ENCODE measurements at regions not wholly inside any gene's neighbourhood (a gene's known extent, or its start where the extent isn't known, plus 50 kb on each side); places are given as distances from the start of the nearest gene placed in this dataset.

- no peak for ATAC-seq
These were observed 1306.9 kb upstream of the SORCS1 start for GRCh38 chr10:108471420-108471819.

GRCh38 chr10:108469940-108470339 lies 1305.4 kb upstream of the SORCS1 start:
- ATAC-seq, result no peak

- ATAC-seq, result peak; percentile 8
These were observed 1301.5 kb upstream of the SORCS1 start for GRCh38 chr10:108465871-108466641.

- ATAC-seq, result no peak
These were observed 1297.5 kb upstream of the SORCS1 start for GRCh38 chr10:108462005-108462404.

GRCh38 chr10:108454793-108455192 lies 1290.3 kb upstream of the SORCS1 start:
- ATAC-seq, result no peak

GRCh38 chr10:108454224-108454623 lies 1289.7 kb upstream of the SORCS1 start:
- no peak for ATAC-seq

- no peak for ATAC-seq
These were observed 1288.7 kb upstream of the SORCS1 start for GRCh38 chr10:108453166-108453565.

- ATAC-seq, result no peak
These were observed 1288.0 kb upstream of the SORCS1 start for GRCh38 chr10:108452533-108452932.

- ATAC-seq, result no peak
These were observed 1285.8 kb upstream of the SORCS1 start for GRCh38 chr10:108450280-108450679.

- ATAC-seq, result no peak
These were observed 1281.2 kb upstream of the SORCS1 start for GRCh38 chr10:108445746-108446145.

- ATAC-seq, result no peak
These were observed 1279.1 kb upstream of the SORCS1 start for GRCh38 chr10:108443636-108444035.

- ATAC-seq, result no peak
These were observed 1274.9 kb upstream of the SORCS1 start for GRCh38 chr10:108439397-108439796.

- no peak for ATAC-seq
These were observed 1271.6 kb upstream of the SORCS1 start for GRCh38 chr10:108436096-108436495.

- no peak for ATAC-seq
These were observed 1270.2 kb upstream of the SORCS1 start for GRCh38 chr10:108434559-108435252.

- no peak for ATAC-seq
These were observed 1262.6 kb upstream of the SORCS1 start for GRCh38 chr10:108427146-108427545.

GRCh38 chr10:108425283-108425964 lies 1260.9 kb upstream of the SORCS1 start:
- no peak for ATAC-seq

GRCh38 chr10:108424656-108425055 lies 1260.2 kb upstream of the SORCS1 start:
- no peak for ATAC-seq

GRCh38 chr10:108422286-108422685 lies 1257.8 kb upstream of the SORCS1 start:
- no peak for ATAC-seq

- no peak for ATAC-seq
These were observed 1256.8 kb upstream of the SORCS1 start for GRCh38 chr10:108421266-108421665.

GRCh38 chr10:108413954-108414353 lies 1249.4 kb upstream of the SORCS1 start:
- ATAC-seq, result no peak

GRCh38 chr10:108412323-108412722 lies 1247.8 kb upstream of the SORCS1 start:
- ATAC-seq, result no peak

- ATAC-seq, result no peak
These were observed 1247.4 kb upstream of the SORCS1 start for GRCh38 chr10:108411894-108412293.

GRCh38 chr10:108411206-108411605 lies 1246.7 kb upstream of the SORCS1 start:
- no peak for ATAC-seq

- ATAC-seq, result no peak
These were observed 1245.7 kb upstream of the SORCS1 start for GRCh38 chr10:108410236-108410635.
